Activated naive CD4-positive, alpha-beta T cell treated with anti-CD3 and anti-CD28 coated beads for 36 hours (primary cell): ENCODE measurements at regions not wholly inside any gene's neighbourhood (a gene's known extent, or its start where the extent isn't known, plus 50 kb on each side); places are given as distances from the start of the nearest gene placed in this dataset.
A peak's percentile ranks its signal among the peaks of the same experiment; 100 is the strongest.

Experiments
- CTCF ChIA-PET: fragments of 350-600 bp; sonication (Branson Sonifier 250); formaldehyde crosslinking; loops from one replicate; lab custom pipeline; 2021; ENCODE audit warnings: antibody characterized with exemption; lab: Charles Lee
- DNase-seq: peaks from one replicate; pipeline ENCODE4 v3.0.0-alpha.2; 2020
- H3K27ac Mint-ChIP-seq: one replicate; pipeline ENCODE4 v1.8.0; 2021; ENCODE audit warnings: mild to moderate bottlenecking, mixed read lengths
- H3K27me3 Mint-ChIP-seq: one replicate; pipeline ENCODE4 v1.8.0; 2021; ENCODE audit warnings: low read depth, mixed read lengths
- H3K36me3 Mint-ChIP-seq: one replicate; pipeline ENCODE4 v1.8.0; 2021; ENCODE audit warnings: low read depth, mixed read lengths
- H3K4me1 Mint-ChIP-seq: one replicate; pipeline ENCODE4 v1.8.0; 2021; ENCODE audit warnings: low read depth, mixed read lengths
- H3K4me3 Mint-ChIP-seq: one replicate; pipeline ENCODE4 v1.8.0; 2021; ENCODE audit warnings: mild to moderate bottlenecking, moderate library complexity, mixed read lengths
- H3K9me3 Mint-ChIP-seq: one replicate; pipeline ENCODE4 v1.8.0; 2021; ENCODE audit warnings: mixed read lengths
- intact Hi-C: fragments of 100-400 bp; cut with micrococcal nuclease; formaldehyde crosslinking; loops from one replicate; pipeline ENCODE4 v1.15.1; 2023

DNA sequence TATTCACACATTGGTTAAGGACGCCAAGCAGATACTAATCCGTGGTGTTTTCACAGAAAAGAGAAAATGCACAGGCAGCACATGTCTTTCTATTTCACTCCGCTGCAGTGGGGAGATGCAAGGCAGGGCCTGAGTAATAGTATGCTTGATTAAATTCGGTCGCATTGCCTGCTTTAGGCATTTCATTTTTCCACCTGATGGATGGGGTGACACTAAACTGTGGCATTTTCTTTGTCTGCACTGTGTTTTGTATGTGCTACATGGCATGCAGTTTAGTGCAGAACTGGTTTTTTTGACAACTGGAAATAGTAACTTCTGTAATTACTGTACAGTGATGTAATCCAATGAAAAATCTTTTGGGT, 94.9 kb downstream of the SLC17A6 start:
- intact Hi-C loops, result loop anchor here (2.0 to 5.0 kb wide), 2 partner anchors 96 to 192 kb away; partner anchors contain the start of genes FANCF and SLC17A6
- no peaks in the 10 kb centered on the region for H3K36me3 Mint-ChIP-seq
- H3K4me1 Mint-ChIP-seq, result peaks cover 17% of the 10 kb centered on the region
- CTCF ChIA-PET, result interaction anchor here (0.9 kb wide), 1 partner anchor 225 kb away, joined by 3 read pairs; no protein-coding TSS in a partner anchor
- H3K27me3 Mint-ChIP-seq, result peaks cover 35% of the 10 kb centered on the region
- H3K9me3 Mint-ChIP-seq, result no peaks in the 10 kb centered on the region
- no peak for DNase-seq
- no peak overlapping the region for H3K27ac Mint-ChIP-seq
- H3K4me3 Mint-ChIP-seq, result peak overlapping the region; percentile 56

DNA sequence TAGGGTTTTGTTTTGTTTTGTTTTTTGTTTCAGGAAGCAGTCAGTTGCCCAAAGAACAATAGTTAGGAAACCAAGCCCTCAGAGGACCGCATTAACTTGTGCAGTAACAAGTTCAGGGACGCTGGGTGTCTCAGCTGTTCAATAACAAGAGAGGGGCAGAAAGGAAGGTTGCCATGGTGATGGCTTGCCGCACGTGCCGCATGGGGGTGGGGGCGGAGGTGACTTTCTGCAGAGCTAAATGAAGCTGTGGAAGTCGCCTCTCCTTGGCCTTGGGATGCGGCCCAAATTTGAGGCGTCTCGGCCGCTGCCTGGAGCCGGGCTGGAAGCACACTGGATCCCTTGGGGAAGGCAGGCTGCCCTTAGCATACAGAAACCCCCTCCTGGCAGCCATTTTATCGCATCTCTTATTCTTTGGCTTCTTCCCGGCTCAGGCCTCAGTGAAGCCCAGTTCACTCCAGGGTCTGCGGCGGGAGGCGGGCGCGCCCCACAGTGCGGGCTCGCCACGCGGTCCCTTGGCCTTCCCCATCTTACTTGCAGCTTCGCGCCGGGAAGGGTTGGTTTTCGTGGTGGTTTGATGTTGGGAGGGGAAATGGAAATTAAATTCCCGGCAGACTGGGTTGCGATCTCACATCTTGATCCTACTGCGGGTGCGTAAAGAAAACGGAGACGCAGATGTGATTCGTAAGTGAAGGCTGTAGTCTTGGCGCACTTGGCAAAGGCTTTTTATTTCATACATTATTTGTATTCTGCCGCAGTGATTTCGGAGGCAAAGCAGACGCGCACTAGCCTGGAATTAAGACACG, 94.3 kb downstream of the SLC17A6 start:
- CTCF ChIA-PET, result no interaction called here
- Mint-ChIP-seq H3K27me3 (peaks cover 40% of the 10 kb centered on the region), H3K27ac (no peak overlapping the region), H3K9me3 (no peaks in the 10 kb centered on the region), H3K4me1 (peaks cover 17% of the 10 kb centered on the region), H3K4me3 (peak overlapping the region; percentile 56), H3K36me3 (no peaks in the 10 kb centered on the region)
- intact Hi-C loops, result loop anchor here (2.0 to 5.0 kb wide), 2 partner anchors 95 to 192 kb away; partner anchors contain the start of genes FANCF and SLC17A6
- DNase-seq, result peak; percentile 39

- peaks cover 41% of the 10 kb centered on the region for H3K27me3 Mint-ChIP-seq
- no peaks in the 10 kb centered on the region for H3K36me3 Mint-ChIP-seq
- CTCF ChIA-PET, result interaction anchor here (0.6 kb wide), 1 partner anchor 111 kb away, joined by 3 read pairs; no protein-coding TSS in a partner anchor
- H3K9me3 Mint-ChIP-seq, result no peaks in the 10 kb centered on the region
- no peak overlapping the region for H3K4me3 Mint-ChIP-seq
- H3K27ac Mint-ChIP-seq, result no peak overlapping the region
- intact Hi-C loops, result loop anchor here (5.0 kb wide), 1 partner anchor 94 kb away; the partner anchor contains the start of gene SLC17A6
- DNase-seq, result no peak
- H3K4me1 Mint-ChIP-seq, result peaks cover 17% of the 10 kb centered on the region
Measured at GRCh38 chr11:22431106-22431505, 92.9 kb downstream of the SLC17A6 start.

DNA sequence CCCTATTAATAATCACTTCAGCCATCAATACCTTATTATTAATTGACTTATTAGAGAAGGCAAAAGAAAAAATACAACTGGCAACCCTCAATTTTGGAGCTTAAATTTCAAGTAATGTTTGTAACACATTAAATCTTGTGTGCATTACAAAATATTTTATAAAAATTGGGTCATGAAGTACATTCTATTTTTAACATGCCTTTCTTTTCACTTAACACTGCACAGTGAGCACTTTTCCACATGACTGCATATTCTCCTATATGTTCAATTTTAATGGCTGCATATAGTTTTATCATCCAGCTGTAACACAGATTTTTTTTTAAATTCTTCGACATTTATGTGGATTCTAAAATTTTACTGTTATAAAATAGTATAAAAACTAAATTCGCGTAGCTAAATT, 92.5 kb downstream of the SLC17A6 start:
- H3K4me3 Mint-ChIP-seq, result no peak overlapping the region
- intact Hi-C loops, result loop anchor here (5.0 kb wide), 1 partner anchor 93 kb away; the partner anchor contains the start of gene SLC17A6
- H3K27me3 Mint-ChIP-seq, result peaks cover 41% of the 10 kb centered on the region
- no peak overlapping the region for H3K27ac Mint-ChIP-seq
- CTCF ChIA-PET, result interaction anchor here (0.6 kb wide), 1 partner anchor 111 kb away, joined by 3 read pairs; no protein-coding TSS in a partner anchor
- no peaks in the 10 kb centered on the region for H3K9me3 Mint-ChIP-seq
- DNase-seq, result no peak
- peaks cover 17% of the 10 kb centered on the region for H3K4me1 Mint-ChIP-seq
- H3K36me3 Mint-ChIP-seq, result no peaks in the 10 kb centered on the region

GRCh38 chr11:22430141-22430541, 92.0 kb downstream of the SLC17A6 start:
- Mint-ChIP-seq H3K36me3 (no peaks in the 10 kb centered on the region), H3K27ac (no peak overlapping the region), H3K4me1 (peaks cover 17% of the 10 kb centered on the region), H3K27me3 (peaks cover 41% of the 10 kb centered on the region), H3K4me3 (no peak overlapping the region), H3K9me3 (no peaks in the 10 kb centered on the region)
- intact Hi-C loops, result loop anchor here (5.0 kb wide), 1 partner anchor 93 kb away; the partner anchor contains the start of gene SLC17A6
- DNase-seq, result no peak
- CTCF ChIA-PET, result interaction anchor here (0.6 kb wide), 1 partner anchor 110 kb away, joined by 3 read pairs; no protein-coding TSS in a partner anchor
